Stimulated activated CD8-positive, alpha-beta memory T cell treated with anti-CD3 and anti-CD28 coated beads, Interleukin-4, amount 100 ng/mL, for 1 hour (primary cell): ENCODE measurements at regions not wholly inside any gene's neighbourhood (a gene's known extent, or its start where the extent isn't known, plus 50 kb on each side); places are given as distances from the start of the nearest gene placed in this dataset.

Experiments
- DNase-seq, 2 donors: peaks; one replicate each; pipeline ENCODE4 v3.0.0-alpha.2; 2020; ENCODE audit warnings: low read depth in 2 of 2, low spot score in 1 of 2

DNA sequence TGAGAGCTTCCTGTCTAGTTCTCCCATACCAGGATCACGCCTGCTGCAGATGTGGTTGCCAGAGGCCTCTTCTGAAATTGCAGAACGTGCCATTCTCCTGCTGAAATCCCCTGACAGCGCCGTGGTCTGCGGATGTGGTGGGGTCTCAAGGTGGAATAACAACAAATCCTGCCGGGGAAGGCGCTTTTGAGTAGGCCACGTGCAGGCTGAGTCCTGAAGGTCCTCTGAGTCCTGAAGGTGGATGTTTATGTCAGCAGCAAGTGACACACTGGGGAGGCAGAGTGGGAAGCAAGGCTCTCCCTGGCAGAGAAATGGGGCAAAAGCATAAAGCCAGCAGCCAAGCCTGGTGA is 241.4 kb downstream of the MYCN start:
- no peak for DNase-seq

DNA sequence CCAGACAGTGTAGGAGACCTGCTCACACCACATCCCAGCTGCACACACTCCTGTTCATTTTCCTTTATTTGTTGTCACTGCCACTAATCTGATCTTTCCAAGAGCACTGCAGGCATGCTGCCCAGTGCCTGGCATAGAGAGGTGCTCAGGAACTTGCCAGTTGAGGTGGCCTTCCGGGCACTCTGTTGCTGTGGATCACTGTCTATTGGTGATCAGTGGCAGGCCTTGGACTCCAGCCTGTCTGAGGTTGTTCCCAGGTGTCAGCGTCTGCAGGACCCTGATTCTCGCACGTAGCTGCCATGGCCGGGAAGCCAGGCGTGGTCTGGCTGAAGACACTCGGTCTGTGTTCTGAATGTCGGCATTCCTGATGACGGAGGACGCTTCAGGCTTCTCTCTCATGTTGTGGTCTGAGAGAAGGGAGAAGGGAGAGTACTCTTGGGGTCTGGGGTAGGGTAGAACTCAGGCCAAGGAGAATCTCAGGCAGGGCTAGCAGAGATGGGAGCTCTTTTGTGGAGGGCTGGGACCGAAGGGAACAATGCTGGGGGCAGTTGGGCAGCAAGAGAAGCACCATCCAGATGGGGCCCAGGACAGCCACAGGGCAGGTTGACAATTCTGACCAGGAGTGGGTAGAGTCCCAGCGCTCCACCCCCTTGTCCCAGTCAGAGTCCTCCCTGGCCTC is 240.9 kb downstream of the MYCN start:
- DNase-seq: no peak

DNA sequence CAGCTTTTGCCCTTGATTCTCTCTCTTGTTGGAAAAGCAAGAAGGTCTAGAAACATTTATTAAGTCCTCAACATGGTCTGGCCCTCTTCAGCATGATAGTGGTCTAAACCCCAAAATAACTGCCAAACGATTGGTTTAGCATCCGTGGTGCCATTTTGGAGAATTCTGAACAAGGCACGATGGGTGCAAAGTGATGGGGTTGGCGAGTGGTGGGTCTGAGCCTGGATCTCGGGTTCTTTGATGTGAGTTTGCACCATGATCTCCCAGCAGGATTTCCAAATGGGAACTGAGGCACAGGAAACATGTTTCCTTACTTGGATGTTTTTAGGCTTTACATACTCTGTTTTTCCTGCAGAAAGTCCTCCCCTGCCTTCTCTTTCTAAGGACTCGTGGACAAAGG is 240.3 kb downstream of the MYCN start:
- no peak for DNase-seq

GRCh38 chr2:16179701-16180416 is 239.5 kb downstream of the MYCN start:
- DNase-seq: no peak

DNA sequence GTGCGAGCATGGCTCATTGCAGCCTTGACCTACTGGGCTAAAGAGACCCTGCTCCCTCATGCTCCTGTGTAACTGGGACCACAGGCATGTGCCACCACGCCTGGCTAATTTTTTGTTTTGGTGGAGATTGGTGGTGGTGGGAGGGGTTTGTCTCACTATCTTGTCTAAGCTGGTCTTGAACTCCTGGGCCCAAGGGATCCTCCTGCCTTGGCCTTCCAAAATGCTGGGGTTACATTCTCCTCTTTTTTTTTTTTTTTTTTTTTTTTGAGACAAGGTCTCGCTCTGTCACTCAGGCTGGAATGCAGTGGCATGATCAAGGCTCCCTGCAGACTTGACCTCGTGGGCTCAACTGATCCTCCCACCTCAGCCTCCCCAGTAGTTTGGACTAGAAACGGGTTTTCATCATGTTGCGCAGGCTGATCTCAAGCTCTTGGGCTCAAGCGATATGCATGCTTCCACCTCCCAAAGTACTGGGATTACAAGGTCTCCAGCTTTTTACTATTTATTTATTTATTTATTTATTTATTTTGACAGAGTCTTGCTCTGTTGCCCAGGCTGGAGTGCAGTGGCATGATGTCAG is 238.3 kb downstream of the MYCN start:
- DNase-seq: no peak

DNA sequence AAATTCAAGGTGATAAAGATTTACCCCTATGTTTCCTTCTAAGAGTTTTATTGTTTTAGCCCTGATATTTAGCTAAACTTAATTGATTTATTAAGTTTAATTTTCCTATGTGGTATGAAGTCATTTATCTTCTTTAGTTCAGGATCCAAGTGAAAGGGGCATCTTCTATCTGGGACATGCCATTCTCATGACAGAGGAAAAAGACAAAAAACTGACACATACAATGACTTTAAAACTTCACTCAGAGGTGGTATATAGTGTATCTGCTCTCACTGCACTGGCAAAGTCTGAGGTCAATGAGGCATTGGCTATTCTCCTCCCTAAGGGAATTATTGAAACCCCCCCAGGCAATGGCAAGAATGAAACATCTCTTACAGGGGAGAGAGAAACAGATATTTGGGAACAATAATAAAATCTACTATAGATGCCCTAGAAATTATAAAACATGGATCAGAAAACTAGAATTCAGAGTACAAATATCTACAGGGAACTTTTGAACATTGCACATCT is 237.4 kb downstream of the MYCN start:
- no peak for DNase-seq

- no peak for DNase-seq
These were observed 236.7 kb downstream of the MYCN start for GRCh38 chr2:16176971-16177480.

- no peak for DNase-seq
These were observed 235.0 kb downstream of the MYCN start for GRCh38 chr2:16175247-16175825.

GRCh38 chr2:16174693-16175045 is 234.3 kb downstream of the MYCN start:
- no peak for DNase-seq

GRCh38 chr2:16173893-16174692 is 233.7 kb downstream of the MYCN start:
- DNase-seq: no peak

DNA sequence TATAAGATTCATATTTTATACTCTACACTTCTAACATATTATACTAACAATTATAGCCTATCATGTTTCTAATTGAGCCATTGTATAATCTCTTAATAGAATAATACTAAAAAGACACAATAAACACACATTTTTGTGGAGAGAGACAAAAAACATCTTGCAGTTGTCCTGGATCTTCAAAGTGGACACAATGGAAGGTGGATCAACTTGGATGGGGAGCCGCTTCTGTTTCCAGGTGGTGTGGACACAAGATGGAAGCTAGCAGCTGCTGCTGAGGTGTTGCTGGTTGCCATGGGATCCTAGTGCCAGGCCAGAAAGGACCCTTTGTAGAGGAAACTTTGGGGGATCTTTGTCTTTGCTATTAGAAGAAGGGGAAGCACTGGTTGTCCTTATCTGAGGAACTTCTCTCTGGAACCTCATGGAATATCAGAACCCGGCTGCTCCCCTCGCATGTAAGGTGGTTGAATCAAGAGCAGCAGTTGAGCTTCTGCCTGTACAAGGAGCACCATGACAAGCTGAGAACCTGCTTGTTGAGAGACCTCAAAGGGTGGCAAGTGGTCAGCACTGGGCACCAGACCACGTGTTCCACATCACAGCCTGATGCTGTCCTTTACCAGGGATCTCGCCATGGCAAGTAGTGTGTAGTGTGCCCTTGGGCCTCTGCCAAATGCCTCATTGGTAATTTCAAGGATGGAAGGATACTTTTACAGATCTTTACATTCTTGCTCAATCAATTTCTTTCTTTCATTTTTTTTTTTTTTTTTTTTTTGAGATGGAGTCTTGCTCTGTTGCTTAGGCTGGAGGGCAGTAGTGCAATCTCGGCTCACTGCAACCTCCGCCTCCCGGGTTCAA is 232.2 kb downstream of the MYCN start:
- no peak for DNase-seq

DNA sequence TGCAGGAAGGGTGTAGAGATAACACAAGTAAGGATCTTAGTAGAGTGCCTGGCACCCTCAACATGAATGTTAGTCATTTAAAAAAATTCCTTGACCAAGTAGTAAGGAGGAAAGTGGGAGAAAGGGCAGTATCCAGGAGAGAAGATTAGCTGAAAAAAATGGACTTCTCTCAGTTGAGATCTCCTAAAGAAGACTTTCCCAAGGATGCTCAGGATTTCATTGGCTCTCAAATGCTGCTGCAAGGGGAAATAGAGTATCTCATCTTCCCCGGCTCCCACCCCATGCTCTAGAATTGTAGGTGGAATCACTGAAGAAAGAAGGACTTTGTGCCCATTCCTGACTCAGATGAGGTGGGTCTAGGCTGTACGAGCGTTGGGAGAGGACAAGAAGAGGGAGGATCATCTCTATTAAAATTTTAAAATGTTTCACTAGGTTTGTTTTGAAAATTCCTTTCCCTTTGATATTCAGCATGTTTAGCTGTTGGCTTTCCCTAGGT is 231.1 kb downstream of the MYCN start:
- no peak for DNase-seq

- DNase-seq: no peak
These were observed 230.5 kb downstream of the MYCN start for GRCh38 chr2:16170675-16171424.

DNA sequence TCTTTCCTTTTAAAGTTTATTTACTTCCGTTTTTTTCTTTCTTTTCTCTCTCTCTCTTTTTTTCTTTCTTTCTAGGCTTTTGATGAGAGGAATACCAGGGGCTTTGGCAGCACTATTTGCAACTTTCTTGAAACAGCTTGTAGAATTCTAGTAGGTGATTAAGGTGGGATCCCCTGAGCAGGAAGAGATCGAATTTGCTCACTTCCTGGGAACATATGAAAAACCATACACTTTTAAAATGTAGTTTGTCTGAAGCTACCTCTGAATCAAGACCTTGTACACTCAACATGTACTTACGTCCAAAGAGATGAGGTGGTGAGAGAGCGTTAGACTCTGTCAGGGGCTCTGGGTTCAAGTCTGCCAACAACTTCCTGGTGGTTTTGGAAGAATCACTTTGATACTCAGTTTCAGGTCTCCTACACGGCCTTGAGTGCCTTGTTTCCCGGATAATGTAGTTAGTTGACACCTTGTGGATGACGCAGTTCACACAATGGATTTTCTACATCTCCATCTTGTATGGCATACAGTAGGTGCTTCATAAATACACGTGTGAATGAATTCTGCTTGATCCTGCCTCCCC is 229.1 kb downstream of the MYCN start:
- no peak for DNase-seq

DNA sequence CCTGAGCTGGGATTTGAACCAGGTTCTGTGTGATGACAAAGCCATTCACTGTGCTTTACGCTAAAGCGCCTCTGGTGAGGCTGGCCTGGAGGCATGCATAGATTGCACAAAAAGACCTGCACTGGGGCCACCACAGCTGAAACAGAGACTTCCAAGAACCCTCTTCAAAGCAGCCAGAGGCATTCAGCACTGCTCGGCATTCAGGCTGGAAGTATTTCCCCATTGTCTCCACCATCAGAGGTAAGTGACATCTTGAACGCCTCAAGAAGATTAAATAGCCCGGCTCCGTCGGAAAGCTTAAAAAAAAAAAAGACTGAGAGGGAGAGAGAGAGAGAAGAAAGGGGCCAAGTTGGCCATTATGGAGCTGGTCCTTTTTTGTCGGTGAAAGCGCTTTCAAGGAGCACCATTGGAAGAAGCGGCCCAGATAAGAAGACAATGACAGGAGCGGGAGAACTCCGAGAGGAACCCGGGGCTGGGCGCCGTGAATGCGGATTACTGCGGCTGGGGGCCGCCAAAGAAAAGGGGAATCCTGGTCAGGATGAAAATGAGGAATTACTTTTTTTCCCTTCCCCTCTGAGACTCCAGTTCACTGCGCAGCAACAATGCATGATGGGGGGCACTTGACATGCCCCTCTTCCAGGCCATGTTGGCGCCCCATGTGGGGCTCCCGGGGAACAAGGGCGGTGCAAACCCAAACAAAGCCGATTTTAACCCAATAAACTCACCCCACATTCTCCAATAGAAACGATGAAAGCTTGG is 228.3 kb downstream of the MYCN start:
- no peak for DNase-seq

GRCh38 chr2:16167870-16168426 is 227.6 kb downstream of the MYCN start:
- DNase-seq: no peak

- DNase-seq: no peak
These were observed 227.1 kb downstream of the MYCN start for GRCh38 chr2:16167451-16167861.
